HG03469 (cell line): ENCODE measurements at regions not wholly inside any gene's neighbourhood (a gene's known extent, or its start where the extent isn't known, plus 50 kb on each side); places are given as distances from the start of the nearest gene placed in this dataset.

ENCODE experiments used
- ATAC-seq: cut with Tn5 transposase; IDR thresholded peaks from one replicate; pipeline ENCODE4 v1.9.1; 2021; ENCODE audit warnings: mild to moderate bottlenecking, moderate library complexity, moderate number of reproducible peaks; ENCODE audit not compliant: unreplicated experiment

GRCh38 chr22:22432937-22433336, 75.6 kb downstream of the ZNF280B start:
- ATAC-seq: no peak

- ATAC-seq: no peak
Measured at GRCh38 chr22:22433770-22434169, 74.8 kb downstream of the ZNF280B start.
